ENCODE measurements at regions not wholly inside any gene's neighbourhood (a gene's known extent, or its start where the extent isn't known, plus 50 kb on each side); places are given as distances from the start of the nearest gene placed in this dataset.

DNA sequence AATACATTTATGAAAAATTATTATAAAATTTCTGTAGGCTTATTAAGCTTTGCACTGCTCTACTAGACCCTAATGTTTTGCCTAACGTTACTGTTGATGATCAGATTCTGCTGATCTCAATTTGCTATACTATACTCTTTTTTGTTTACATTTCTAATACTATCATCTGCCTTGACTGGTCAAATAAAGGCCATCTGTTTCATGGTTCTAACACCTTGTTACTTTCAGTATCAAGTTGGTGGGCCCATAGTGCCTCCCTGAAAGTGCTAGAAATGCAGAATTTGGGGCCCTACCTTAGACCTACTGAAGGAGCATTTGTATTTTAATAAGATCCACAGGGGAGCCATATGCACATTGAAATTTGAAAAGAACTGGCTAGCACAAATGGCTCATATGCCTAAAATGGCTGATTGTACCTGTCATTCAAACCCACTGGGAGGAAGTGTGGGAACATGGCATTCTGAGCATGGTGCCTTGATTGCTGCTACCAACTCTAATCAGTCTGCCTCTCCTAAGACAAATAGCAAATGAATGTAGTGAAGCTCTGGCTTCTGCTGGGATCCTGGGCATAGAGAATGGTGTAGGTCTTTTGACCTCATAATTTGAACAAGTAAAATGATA lies 199.1 kb upstream of the BTBD3 start:
- TF ChIP-seq, protein P1, sequence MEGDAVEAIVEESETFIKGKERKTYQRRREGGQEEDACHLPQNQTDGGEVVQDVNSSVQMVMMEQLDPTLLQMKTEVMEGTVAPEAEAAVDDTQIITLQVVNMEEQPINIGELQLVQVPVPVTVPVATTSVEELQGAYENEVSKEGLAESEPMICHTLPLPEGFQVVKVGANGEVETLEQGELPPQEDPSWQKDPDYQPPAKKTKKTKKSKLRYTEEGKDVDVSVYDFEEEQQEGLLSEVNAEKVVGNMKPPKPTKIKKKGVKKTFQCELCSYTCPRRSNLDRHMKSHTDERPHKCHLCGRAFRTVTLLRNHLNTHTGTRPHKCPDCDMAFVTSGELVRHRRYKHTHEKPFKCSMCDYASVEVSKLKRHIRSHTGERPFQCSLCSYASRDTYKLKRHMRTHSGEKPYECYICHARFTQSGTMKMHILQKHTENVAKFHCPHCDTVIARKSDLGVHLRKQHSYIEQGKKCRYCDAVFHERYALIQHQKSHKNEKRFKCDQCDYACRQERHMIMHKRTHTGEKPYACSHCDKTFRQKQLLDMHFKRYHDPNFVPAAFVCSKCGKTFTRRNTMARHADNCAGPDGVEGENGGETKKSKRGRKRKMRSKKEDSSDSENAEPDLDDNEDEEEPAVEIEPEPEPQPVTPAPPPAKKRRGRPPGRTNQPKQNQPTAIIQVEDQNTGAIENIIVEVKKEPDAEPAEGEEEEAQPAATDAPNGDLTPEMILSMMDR (IDR thresholded peaks at IDR 0.05) = no peak
- no peak for TF ChIP-seq POLR2AphosphoS5 (IDR thresholded peaks at IDR 0.05; ENCODE audit: low read depth, low read length)
- TF ChIP-seq, protein P2, sequence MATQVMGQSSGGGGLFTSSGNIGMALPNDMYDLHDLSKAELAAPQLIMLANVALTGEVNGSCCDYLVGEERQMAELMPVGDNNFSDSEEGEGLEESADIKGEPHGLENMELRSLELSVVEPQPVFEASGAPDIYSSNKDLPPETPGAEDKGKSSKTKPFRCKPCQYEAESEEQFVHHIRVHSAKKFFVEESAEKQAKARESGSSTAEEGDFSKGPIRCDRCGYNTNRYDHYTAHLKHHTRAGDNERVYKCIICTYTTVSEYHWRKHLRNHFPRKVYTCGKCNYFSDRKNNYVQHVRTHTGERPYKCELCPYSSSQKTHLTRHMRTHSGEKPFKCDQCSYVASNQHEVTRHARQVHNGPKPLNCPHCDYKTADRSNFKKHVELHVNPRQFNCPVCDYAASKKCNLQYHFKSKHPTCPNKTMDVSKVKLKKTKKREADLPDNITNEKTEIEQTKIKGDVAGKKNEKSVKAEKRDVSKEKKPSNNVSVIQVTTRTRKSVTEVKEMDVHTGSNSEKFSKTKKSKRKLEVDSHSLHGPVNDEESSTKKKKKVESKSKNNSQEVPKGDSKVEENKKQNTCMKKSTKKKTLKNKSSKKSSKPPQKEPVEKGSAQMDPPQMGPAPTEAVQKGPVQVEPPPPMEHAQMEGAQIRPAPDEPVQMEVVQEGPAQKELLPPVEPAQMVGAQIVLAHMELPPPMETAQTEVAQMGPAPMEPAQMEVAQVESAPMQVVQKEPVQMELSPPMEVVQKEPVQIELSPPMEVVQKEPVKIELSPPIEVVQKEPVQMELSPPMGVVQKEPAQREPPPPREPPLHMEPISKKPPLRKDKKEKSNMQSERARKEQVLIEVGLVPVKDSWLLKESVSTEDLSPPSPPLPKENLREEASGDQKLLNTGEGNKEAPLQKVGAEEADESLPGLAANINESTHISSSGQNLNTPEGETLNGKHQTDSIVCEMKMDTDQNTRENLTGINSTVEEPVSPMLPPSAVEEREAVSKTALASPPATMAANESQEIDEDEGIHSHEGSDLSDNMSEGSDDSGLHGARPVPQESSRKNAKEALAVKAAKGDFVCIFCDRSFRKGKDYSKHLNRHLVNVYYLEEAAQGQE (IDR thresholded peaks at IDR 0.05; ENCODE audit: insufficient read depth in 1 of 2, low read depth in 2 of 2, low read length in 1 of 2) = no peak

Data from Panc1 (cell line).